Adrenal gland (tissue), 5 donors: ENCODE measurements at regions not wholly inside any gene's neighbourhood (a gene's known extent, or its start where the extent isn't known, plus 50 kb on each side); places are given as distances from the start of the nearest gene placed in this dataset.

Source experiments
- CTCF ChIP-seq, 6 experiments: fragments of 450-650 bp in 4 of 6; fragments of 200-600 bp in 2 of 6; sonication (generic) in 1 of 6; IDR thresholded peaks; 1 replicate in 5 of 6; 2 replicates in 1 of 6; pipeline versions ENCODE4 v1.5.1 to v1.8.0; 2016 to 2021; ENCODE audit warnings: antibody characterized with exemption in 6 of 6, mild to moderate bottlenecking in 2 of 6, moderate library complexity in 1 of 6
- POLR2A ChIP-seq, 2 donors: fragments of 450-650 bp; IDR thresholded peaks; one replicate each; pipeline ENCODE4 v1.6.1; 2017; ENCODE audit warnings: antibody characterized with exemption in 2 of 2, mild to moderate bottlenecking in 2 of 2, moderate library complexity in 1 of 2
- donor health status: DM: no; HTN: no; CAD: no.

GRCh38 chr4:138609943-138610350, 367.8 kb upstream of the SLC7A11 start:
- TF ChIP-seq CTCF (IDR thresholded peaks at IDR 0.05) (no peak), POLR2A (IDR thresholded peaks at IDR 0.05) (no peak)
